K562 (cell line): ENCODE measurements at regions not wholly inside any gene's neighbourhood (a gene's known extent, or its start where the extent isn't known, plus 50 kb on each side); places are given as distances from the start of the nearest gene placed in this dataset.

ENCODE experiments used
- BRF1 ChIP-seq: IDR thresholded peaks from 3 replicates; pipeline ENCODE4 v1.6.1; 2011; ENCODE audit warnings: borderline replicate concordance, mild to moderate bottlenecking; ENCODE audit not compliant: insufficient read length; ENCODE audit errors: extremely low read depth
- CREM ChIP-seq: IDR thresholded peaks from 2 replicates; pipeline ENCODE4 v1.6.1; 2014; ENCODE audit warnings: antibody characterized with exemption, low read depth
- CTCF ChIP-seq, 3 experiments: IDR thresholded peaks in 2 of 3; conservative IDR thresholded peaks in 1 of 3; 2 replicates each; pipeline ENCODE4 v1.5.1; 2011 to 2012; ENCODE audit warnings: low read length in 3 of 3, mild to moderate bottlenecking in 3 of 3, control low read depth in 2 of 3, improper control_type of control experiment in 1 of 3, inconsistent platforms in 1 of 3, low read depth in 1 of 3, mixed read lengths in 1 of 3, moderate library complexity in 1 of 3; ENCODE audit not compliant: insufficient read depth in 2 of 3
- KHSRP ChIP-seq: fragments of 450-650 bp; IDR thresholded peaks from 2 replicates; pipeline ENCODE4 v1.6.1; 2017
- MAFF ChIP-seq: IDR thresholded peaks from 2 replicates; pipeline ENCODE4 v1.6.1; 2012; ENCODE audit warnings: low read length, improper control_type of control experiment
- MAX ChIP-seq: sonication (generic); formaldehyde crosslinking; IDR thresholded peaks from 2 replicates; pipeline ENCODE4 v1.9.0; 2022; ENCODE audit warnings: mild to moderate bottlenecking, missing genetic modification reagents
- PHF21A ChIP-seq: fragments of 450-650 bp; IDR thresholded peaks from 2 replicates; pipeline ENCODE4 v1.6.1; 2017; ENCODE audit warnings: low read depth, borderline replicate concordance
- POLR2A ChIP-seq: fragments of 450-650 bp; conservative IDR thresholded peaks from 2 replicates; pipeline ENCODE4 v1.6.1; 2016
- POLR2AphosphoS5 ChIP-seq: IDR thresholded peaks from 2 replicates; pipeline ENCODE4 v1.6.1; 2011; ENCODE audit warnings: mild to moderate bottlenecking, low read depth, low read length, moderate library complexity; ENCODE audit not compliant: control insufficient read depth, insufficient read depth
- RB1 ChIP-seq: fragments of 450-650 bp; IDR thresholded peaks from 2 replicates; pipeline ENCODE4 v1.6.1; 2017; ENCODE audit warnings: low read depth, mild to moderate bottlenecking
- SIN3B ChIP-seq: fragments of 450-650 bp; IDR thresholded peaks from 2 replicates; pipeline ENCODE4 v1.6.1; 2017; ENCODE audit warnings: low read depth, mild to moderate bottlenecking, moderate library complexity

- TF ChIP-seq CREM = no peak
- no peak for TF ChIP-seq RB1
- TF ChIP-seq MAX (CRISPR knock-in tag) = no peak
- TF ChIP-seq CTCF (IDR thresholded peaks at IDR 0.05 in 2 of 3, conservative IDR thresholded peaks at IDR 0.05 in 1 of 3; ENCODE audit: insufficient read depth in 2 of 3, low read depth in 1 of 3, low read length in 3 of 3) = no peak
- no peak for TF ChIP-seq KHSRP
- TF ChIP-seq POLR2AphosphoS5 = no peak
- no peak for TF ChIP-seq BRF1
- no peak for TF ChIP-seq POLR2A
- TF ChIP-seq MAFF = no peak
- TF ChIP-seq SIN3B = no peak
- no peak for TF ChIP-seq PHF21A
Measured at GRCh38 chr11:110798201-110798900, 86.1 kb upstream of the ARHGAP20 start.
